NCI-H1694 treated with DMSO at 0.1 percent for 48 hours (cell line): ENCODE measurements at regions not wholly inside any gene's neighbourhood (a gene's known extent, or its start where the extent isn't known, plus 50 kb on each side); places are given as distances from the start of the nearest gene placed in this dataset.

Experiments
- DNase-seq: peaks from one replicate; lab custom pipeline; 2025; lab: John Stamatoyannopoulos, UW

DNA sequence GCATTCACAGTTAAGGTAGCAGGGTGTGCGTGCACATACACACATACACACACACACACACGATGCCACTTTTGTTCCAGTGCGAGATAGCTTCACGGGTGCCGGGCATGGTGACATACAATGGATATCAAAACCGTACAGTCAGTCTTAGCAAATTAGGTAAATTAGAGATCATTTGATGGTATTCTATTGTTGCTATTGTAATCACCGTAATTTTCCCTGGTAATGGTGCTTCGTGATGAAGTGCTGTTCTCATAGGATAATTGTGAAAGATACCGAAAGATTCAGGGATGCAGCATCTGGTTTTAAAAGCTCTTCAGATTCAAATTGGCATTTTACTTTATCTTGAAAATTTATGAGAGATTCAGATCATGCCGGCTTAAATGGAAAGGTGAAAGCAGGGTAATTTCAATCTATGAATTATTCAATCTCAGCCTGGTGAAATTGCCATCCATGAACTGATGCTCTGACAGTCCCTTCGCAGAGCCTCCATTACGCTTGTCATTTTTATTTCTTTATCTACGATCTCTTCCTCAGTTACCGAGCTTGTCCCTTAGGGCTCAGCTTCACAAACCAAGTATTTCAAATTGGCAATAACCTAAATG is 71.3 kb upstream of the SOX4 start:
- DNase-seq, result no peak

DNA sequence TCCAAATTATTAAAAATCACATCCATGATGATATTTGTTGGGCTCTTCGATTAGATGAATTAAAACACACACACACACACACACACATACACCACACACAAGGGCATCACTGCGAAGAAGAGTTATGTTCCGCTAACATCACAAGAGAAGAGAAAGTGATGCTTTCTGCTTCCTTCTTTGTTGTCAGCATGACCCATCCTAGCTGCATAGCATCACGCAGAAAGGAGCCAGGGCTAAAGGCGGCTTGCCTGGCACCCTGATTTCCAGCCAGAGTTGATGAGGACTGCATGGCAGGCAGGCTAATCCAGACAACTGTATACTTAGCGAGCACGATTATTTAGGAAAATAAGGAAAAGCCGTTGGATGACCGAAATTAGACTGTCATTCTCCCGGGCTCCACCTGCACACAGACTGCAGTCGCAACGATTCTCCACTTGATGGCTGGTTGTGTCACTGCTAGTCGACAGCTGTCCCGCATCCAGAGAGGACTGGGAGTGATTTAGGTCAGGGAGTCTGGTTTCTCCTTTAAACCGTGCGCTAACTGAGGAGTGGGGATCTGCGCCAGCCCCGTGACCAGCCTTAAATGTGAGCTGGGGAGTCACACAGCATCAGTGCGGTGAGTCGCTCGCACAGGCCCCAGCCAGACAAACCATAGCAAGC is 70.6 kb upstream of the SOX4 start:
- no peak for DNase-seq

- DNase-seq, result no peak
Observed at GRCh38 chr6:21523652-21524051, 69.9 kb upstream of the SOX4 start.

GRCh38 chr6:21524201-21524600 is 69.3 kb upstream of the SOX4 start:
- no peak for DNase-seq

DNA sequence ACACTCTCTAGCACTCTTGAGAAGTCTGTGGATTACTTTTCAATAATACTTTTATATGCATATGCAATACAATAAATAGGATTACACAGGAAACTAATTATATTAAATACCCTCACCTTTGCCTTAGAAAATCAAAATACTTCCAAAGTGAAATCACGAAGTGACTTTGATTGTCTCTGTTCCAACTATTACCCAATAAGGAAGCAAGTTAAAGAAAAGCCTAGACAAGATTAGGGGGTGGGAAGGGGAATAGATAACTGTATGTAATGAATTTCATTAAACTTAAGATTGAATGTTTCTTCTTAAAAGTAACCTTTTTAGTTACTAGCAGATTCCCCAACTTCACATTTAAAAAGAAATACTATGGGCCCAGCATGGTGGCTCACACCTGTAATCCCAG is 66.6 kb upstream of the SOX4 start:
- no peak for DNase-seq

DNA sequence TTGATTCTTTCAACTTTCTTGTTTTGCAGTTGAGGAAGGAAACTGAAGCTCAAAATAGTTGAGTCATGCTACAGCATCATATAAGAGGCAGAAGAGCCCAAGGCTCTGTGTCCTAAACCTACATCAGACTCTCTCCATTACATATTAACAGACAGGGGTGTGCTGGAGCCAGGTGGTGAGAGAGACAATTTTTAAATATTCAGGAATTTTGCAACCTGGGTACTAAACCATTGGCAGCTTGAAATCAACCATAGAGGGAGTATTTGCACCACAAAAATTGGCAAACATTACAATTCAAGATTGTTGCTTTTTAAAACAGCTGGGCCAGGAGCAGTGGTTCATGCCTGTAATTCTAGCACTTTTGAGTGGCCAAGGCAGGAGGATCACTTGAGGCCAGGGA is 65.8 kb upstream of the SOX4 start:
- no peak for DNase-seq

GRCh38 chr6:21529431-21529830 is 64.1 kb upstream of the SOX4 start:
- DNase-seq, result no peak

DNA sequence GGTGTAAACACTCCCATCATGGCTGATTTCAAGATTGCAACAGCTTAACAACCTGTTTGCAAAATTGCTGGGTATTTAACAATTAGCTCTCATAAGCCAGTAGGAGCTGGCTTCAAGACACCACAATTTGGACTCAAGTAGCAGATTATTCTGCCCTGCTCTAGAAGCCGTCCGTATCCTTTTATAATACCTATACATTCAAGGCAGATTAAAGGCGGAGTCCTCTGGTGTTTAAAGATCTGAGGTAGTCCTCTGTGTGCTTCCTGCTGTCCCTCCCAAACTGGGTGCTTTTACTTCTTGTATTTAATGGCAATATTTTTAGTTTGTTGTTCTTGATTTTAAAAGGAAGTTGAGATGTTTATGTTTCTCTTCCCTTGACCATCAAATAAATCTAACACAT is 62.2 kb upstream of the SOX4 start:
- no peak for DNase-seq

GRCh38 chr6:21533678-21534077 is 59.9 kb upstream of the SOX4 start:
- no peak for DNase-seq

DNA sequence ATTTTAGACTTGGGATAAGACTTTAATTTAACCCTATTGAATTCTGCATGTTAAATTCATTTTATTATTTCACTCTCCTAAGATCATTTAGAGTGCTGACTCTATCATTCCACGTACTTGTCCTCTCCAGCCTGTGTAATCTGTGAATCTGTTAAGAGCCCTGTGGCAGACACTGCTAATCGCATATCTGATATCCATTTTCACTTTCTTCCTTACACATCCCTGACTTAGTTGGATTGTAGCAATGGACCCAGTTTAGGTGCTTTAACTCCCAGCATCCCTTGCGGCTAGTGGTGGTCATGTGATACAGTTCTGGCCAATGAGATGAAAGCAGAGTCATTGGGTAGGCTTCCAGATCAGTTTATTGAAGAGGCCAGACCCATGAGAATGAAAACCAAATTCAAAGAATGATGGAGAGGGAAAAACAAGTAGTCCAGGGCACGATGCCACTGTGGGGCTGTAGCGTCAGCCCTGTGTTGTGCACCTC is 57.2 kb upstream of the SOX4 start:
- no peak for DNase-seq

DNA sequence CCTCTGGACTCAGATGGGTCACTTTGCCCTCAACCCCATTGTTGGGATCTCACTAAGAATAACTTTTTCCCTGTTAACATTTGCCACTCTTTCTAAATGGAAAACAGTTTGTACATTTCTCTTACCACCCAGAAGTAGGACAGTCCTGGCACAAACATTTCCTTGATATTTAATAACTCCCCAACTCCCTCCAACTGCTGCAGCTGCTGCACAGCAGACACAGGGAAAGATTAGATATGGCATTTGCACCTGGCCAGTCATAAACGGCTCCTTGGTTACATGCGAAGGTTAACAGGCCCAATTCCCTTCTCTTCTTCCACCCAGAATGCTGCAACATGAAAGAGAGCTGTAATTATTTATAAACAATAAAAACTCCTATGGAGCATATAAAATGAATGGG is 55.9 kb upstream of the SOX4 start:
- no peak for DNase-seq

GRCh38 chr6:21538186-21538798 is 55.3 kb upstream of the SOX4 start:
- no peak for DNase-seq

GRCh38 chr6:21539621-21540100 is 53.9 kb upstream of the SOX4 start:
- DNase-seq, result no peak
